Right lobe of liver (tissue), 6 donors: ENCODE measurements at regions not wholly inside any gene's neighbourhood (a gene's known extent, or its start where the extent isn't known, plus 50 kb on each side); places are given as distances from the start of the nearest gene placed in this dataset.

Source experiments
- ATAC-seq, 4 donors: fragments of 200-7000 bp; cut with Tn5 transposase; one replicate each; pipeline ENCODE4 v1.9.1; 2020; ENCODE audit warnings: mild to moderate bottlenecking in 4 of 4, moderate library complexity in 4 of 4
- DNase-seq, 3 donors: peaks; one replicate each; pipeline ENCODE4 v3.0.0-alpha.2; 2020
- H3K27ac ChIP-seq, 3 donors: fragments of 200-600 bp; one replicate each; pipeline ENCODE4 v1.8.0; 2022
- H3K27me3 ChIP-seq, 2 donors: fragments of 200-600 bp; one replicate each; pipeline ENCODE4 v1.8.0; 2022
- H3K36me3 ChIP-seq, 4 donors: fragments of 200-600 bp; sonication (generic) in 1 of 4; one replicate each; pipeline versions ENCODE4 v1.5.1 to v1.8.0; 2017 to 2022; ENCODE audit warnings: control low read depth in 1 of 4
- H3K4me1 ChIP-seq, 4 donors: fragments of 200-600 bp; sonication (generic) in 1 of 4; one replicate each; pipeline versions ENCODE4 v1.5.1 to v1.8.0; 2017 to 2022; ENCODE audit warnings: control low read depth in 1 of 4
- H3K4me3 ChIP-seq, 3 donors: fragments of 200-600 bp; one replicate each; pipeline ENCODE4 v1.8.0; 2022
- H3K9me3 ChIP-seq, 4 donors: fragments of 200-600 bp; sonication (generic) in 1 of 4; one replicate each; pipeline versions ENCODE4 v1.5.1 to v1.8.0; 2017 to 2022; ENCODE audit warnings: control low read depth in 1 of 4
- POLR2A ChIP-seq: fragments of 450-650 bp; IDR thresholded peaks from one replicate; pipeline ENCODE4 v1.6.1; 2017; ENCODE audit warnings: antibody characterized with exemption, mild to moderate bottlenecking
- WGBS: methylation state at CpG from one replicate; pipeline ENCODE4 v1.1.6; 2018; ENCODE audit warnings: low coverage, low lambda C conversion rate; ENCODE audit not compliant: insufficient coverage; ENCODE audit errors: missing lambda C conversion rate; 5-methylcytosine and 5-hydroxymethylcytosine counted together
- intact Hi-C, 2 donors: fragments of 100-400 bp; cut with DNase I; formaldehyde crosslinking; loops; one replicate each; pipeline versions ENCODE4 v1.11.2 to v1.14.1; 2022
- TF ChIP-seq, protein P1 (sequence below), 4 donors: fragments of 200-600 bp in 3 of 4; fragments of 450-650 bp in 1 of 4; IDR thresholded peaks; one replicate each; pipeline versions ENCODE4 v1.5.1 to v1.8.0; 2016 to 2022; ENCODE audit warnings: antibody characterized with exemption in 4 of 4, mild to moderate bottlenecking in 2 of 4
- donor health status: DM: no; HTN: yes; CAD: no.
- donor health status: DM: no; HTN: no; CAD: no.
- donor health status: DM: no; HTN: no; CAD: no.
- donor health status: DM: no; HTN: yes; CAD: no.
- donor health status: DM: no; HTN: yes; CAD: no.

DNA sequence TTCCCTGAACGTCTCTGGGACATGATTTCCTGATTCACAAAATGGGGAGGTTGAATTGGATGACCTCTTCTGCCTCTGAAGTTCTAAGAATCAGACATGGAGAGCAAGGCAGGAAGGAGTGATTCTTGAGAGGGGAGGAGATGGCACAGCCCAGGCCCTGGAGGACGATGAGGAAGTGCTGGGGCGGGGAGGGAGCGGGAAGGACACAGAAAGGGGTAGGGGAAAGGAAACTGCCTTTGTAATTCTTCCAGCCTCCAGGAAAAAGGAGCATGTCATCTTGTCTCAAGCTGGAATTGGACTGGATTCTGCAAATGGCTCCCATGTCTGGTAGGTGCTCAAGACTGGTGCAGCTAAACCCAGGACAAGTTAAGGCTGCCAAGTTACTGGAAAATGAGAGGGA is 97.0 kb upstream of the NCK2 start:
- Histone ChIP-seq H3K4me1 (peaks cover 0 to 19% (median 2%) of the 10 kb centered on the region in 4 donors), H3K4me3 (no peak overlapping the region), H3K36me3 (no peaks in the 10 kb centered on the region), H3K9me3 (no peaks in the 10 kb centered on the region), H3K27me3 (no peaks in the 10 kb centered on the region), H3K27ac (no peak overlapping the region)
- 61% methylated on average over 3 of the region's 4 CpGs for WGBS
- no peak for TF ChIP-seq POLR2A
- TF ChIP-seq, protein P1, sequence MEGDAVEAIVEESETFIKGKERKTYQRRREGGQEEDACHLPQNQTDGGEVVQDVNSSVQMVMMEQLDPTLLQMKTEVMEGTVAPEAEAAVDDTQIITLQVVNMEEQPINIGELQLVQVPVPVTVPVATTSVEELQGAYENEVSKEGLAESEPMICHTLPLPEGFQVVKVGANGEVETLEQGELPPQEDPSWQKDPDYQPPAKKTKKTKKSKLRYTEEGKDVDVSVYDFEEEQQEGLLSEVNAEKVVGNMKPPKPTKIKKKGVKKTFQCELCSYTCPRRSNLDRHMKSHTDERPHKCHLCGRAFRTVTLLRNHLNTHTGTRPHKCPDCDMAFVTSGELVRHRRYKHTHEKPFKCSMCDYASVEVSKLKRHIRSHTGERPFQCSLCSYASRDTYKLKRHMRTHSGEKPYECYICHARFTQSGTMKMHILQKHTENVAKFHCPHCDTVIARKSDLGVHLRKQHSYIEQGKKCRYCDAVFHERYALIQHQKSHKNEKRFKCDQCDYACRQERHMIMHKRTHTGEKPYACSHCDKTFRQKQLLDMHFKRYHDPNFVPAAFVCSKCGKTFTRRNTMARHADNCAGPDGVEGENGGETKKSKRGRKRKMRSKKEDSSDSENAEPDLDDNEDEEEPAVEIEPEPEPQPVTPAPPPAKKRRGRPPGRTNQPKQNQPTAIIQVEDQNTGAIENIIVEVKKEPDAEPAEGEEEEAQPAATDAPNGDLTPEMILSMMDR (IDR thresholded peaks at IDR 0.05), result no peak
- intact Hi-C loops, result no loop called here
- no peak for DNase-seq
- no peak for ATAC-seq

DNA sequence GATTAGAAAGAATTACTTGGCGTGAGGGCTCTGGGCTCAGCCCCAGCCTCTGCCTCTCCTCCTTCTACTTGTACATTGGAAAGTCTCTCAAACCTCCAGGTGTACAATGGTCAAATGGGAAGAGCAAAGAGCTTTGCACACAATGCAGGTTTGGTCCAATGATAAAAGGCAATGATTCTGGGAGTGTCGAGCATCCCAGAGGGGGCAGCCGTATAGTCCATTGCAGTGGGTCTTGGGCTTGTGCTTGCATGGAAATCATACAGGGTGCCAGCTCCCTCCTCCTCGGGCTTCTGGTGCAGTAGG is 98.0 kb upstream of the NCK2 start:
- WGBS, result 27% methylated on average over 1 of the region's 4 CpGs
- H3K27me3 ChIP-seq, result no peaks in the 10 kb centered on the region
- no peak overlapping the region for H3K27ac ChIP-seq
- ATAC-seq (peak in 3 of 4 donors; percentile 28 to 50 (median 47)), DNase-seq (no peak)
- peaks cover 0 to 19% (median 2%) of the 10 kb centered on the region in 4 donors for H3K4me1 ChIP-seq
- H3K9me3 ChIP-seq, result no peaks in the 10 kb centered on the region
- intact Hi-C loops, result no loop called here
- no peaks in the 10 kb centered on the region for H3K36me3 ChIP-seq
- H3K4me3 ChIP-seq, result no peak overlapping the region
- TF ChIP-seq POLR2A, result no peak
- TF ChIP-seq, protein P1 (IDR thresholded peaks at IDR 0.05), result no peak

DNA sequence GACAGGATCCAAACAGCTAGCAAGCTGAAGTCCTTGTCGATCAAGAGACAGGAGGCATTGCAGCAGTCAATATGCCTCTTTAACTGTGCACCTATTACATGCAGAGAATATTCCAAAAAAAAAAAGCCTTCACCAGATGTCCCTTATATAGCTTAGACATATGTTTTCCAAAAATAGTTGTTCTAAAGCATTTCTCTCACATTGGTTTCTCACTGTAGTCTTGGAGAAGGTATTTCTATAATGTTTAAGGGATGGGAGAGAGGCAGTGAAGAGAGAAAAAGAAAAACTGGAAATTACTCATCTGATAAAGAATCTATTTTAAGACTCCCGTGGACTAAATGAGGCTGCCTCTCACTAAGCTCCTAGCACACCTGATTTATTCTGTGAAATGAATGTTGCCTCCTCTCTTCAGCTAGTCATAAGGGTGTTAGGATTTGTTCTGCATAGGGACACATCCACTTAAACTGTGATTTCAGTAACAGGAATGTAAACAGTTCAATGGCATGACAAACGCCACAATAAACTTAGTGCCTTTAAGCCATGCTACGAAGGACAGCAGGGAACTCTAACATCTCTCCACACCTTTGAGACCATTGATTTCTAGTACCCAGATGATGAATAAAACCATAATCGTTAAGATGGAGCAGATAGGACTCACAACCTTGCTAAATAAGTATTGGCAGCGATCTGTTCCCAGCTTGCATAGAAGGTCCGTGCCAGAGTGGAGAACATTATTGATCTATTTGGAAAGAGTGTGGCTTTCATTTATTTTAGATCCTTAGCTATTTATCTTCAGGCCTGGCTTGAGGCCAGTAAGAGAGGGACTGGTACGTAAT is 98.6 kb upstream of the NCK2 start:
- ATAC-seq (peak; percentile 46 to 75 (median 66)), DNase-seq (no peak)
- no peak for TF ChIP-seq POLR2A
- TF ChIP-seq, protein P1 (IDR thresholded peaks at IDR 0.05), result no peak
- Histone ChIP-seq H3K36me3 (no peaks in the 10 kb centered on the region), H3K4me1 (peaks cover 0 to 19% (median 2%) of the 10 kb centered on the region in 4 donors), H3K27ac (no peak overlapping the region), H3K9me3 (no peaks in the 10 kb centered on the region), H3K4me3 (no peak overlapping the region), H3K27me3 (peaks cover 0 to 4% of the 10 kb centered on the region in 2 donors)
- intact Hi-C loops, result no loop called here
- WGBS, result 28% methylated on average over 8 of the region's 8 CpGs

DNA sequence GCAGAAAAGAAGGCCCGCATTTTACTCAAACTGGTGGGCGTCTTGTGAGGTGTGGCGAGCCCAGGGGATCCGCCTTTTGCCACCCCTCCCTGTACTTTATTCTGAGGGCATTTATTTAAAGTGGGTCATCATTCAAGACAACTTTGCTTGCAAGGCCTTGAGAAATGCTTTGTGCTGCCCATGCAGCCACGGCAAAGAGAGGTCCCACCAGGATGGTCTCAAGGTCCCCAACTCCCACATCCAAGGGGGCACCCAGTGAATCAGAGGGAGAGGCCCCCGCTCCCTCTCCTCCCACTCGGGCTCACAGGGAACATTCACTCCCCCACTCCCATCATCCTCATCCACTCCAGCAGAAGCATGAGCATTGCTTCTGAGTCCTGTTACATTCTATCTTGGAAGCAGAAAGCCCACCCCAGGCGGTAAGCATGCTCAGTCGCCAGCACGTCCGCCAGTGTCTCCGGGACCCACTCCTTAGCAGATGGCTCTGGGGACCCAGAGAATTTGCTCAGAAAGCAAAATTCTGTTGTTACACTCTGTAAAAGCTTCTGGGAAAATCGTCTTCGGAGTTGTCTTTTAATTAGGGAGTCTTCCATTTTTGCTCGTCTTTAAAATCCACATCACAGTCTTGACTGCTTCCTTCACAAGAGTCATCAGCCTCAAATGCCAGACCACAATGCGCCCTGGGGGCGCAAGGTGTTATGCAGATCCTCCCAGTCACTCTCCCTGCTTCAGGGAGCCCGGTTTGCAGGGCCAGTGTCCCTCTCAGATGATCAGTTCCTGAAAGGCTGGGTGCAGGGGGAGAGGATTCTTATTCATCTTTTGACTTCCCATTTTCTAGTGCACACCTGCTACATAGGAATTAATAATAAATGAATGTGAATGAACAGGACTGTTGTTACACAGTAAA is 99.4 kb upstream of the NCK2 start:
- no peak for ATAC-seq
- peaks cover 0 to 19% (median 2%) of the 10 kb centered on the region in 4 donors for H3K4me1 ChIP-seq
- no peaks in the 10 kb centered on the region for H3K9me3 ChIP-seq
- DNase-seq, result no peak
- H3K27ac ChIP-seq, result no peak overlapping the region
- no peak for TF ChIP-seq POLR2A
- TF ChIP-seq, protein P1 (IDR thresholded peaks at IDR 0.05), result no peak
- peaks cover 0 to 4% of the 10 kb centered on the region in 2 donors for H3K27me3 ChIP-seq
- no peaks in the 10 kb centered on the region for H3K36me3 ChIP-seq
- intact Hi-C loops, result no loop called here
- 77% methylated on average over 7 of the region's 18 CpGs for WGBS
- no peak overlapping the region for H3K4me3 ChIP-seq
